ENCODE measurements at regions not wholly inside any gene's neighbourhood (a gene's known extent, or its start where the extent isn't known, plus 50 kb on each side); places are given as distances from the start of the nearest gene placed in this dataset.

DNA sequence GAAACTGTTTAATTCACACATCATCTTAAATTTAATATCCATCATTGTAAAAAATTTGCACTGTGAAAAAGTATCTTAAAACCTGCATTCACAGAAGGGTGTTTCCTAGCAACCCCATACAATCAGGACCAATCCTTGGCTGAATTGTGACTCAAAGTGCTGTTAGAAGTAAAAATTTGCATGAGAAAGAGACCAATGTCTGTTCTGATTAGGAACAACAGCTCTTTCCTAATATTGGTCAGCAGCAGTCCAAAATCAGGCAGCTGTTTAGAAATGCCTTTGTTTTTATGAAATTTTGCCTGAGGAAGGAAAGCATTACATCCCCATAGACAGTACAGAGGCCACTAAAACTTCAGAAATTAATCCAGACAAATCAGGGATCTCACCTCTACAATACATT lies 987.0 kb downstream of the HACE1 start:
- no peak for DNase-seq (ENCODE audit: low spot score in 2 of 2, unreplicated experiment in 2 of 2)
- H3K27me3 Mint-ChIP-seq (ENCODE audit: low read depth) = no peaks in the 10 kb centered on the region
- H3K27ac Mint-ChIP-seq = no peak overlapping the region
- peaks cover 4% of the 10 kb centered on the region for H3K9me3 Mint-ChIP-seq
- no peaks in the 10 kb centered on the region for H3K36me3 Mint-ChIP-seq
- peaks cover 8% of the 10 kb centered on the region for H3K4me1 Mint-ChIP-seq
- no peak for TF ChIP-seq CTCF (IDR thresholded peaks at IDR 0.05; ENCODE audit: unreplicated experiment)
- no peak overlapping the region for H3K4me3 Mint-ChIP-seq

DNA sequence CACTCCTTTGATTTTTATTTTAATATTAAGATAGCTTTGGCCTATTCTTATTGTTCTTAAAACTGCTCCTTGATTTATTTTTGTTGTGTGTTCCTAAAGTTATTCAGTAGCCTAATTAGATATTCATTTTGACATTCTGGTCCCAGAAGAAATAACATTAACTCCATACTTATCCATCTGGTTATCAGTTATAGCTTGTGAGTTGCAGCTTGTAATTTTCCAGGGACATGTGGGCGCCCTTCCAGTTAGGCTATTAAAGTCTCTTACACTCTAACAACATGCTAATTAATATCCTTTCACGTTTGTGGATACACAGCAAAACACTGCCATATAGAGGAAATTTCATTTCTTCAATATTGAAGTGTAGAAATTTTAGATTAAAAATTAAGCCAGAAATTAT lies 987.5 kb downstream of the HACE1 start:
- H3K27me3 Mint-ChIP-seq (ENCODE audit: low read depth) = no peaks in the 10 kb centered on the region
- no peak overlapping the region for H3K4me3 Mint-ChIP-seq
- DNase-seq (ENCODE audit: low spot score in 2 of 2, unreplicated experiment in 2 of 2) = no peak
- no peak overlapping the region for H3K27ac Mint-ChIP-seq
- H3K36me3 Mint-ChIP-seq = no peaks in the 10 kb centered on the region
- H3K4me1 Mint-ChIP-seq = peaks cover 8% of the 10 kb centered on the region
- TF ChIP-seq CTCF (IDR thresholded peaks at IDR 0.05; ENCODE audit: unreplicated experiment) = no peak
- H3K9me3 Mint-ChIP-seq = peaks cover 4% of the 10 kb centered on the region

- no peaks in the 10 kb centered on the region for H3K27me3 Mint-ChIP-seq (ENCODE audit: low read depth)
- no peak overlapping the region for H3K27ac Mint-ChIP-seq
- no peaks in the 10 kb centered on the region for H3K9me3 Mint-ChIP-seq
- no peaks in the 10 kb centered on the region for H3K36me3 Mint-ChIP-seq
- peaks cover 5% of the 10 kb centered on the region for H3K4me1 Mint-ChIP-seq
- no peak for TF ChIP-seq CTCF (IDR thresholded peaks at IDR 0.05; ENCODE audit: unreplicated experiment)
- no peak overlapping the region for H3K4me3 Mint-ChIP-seq
- no peak for DNase-seq (ENCODE audit: low spot score in 2 of 2, unreplicated experiment in 2 of 2)
Measured at GRCh38 chr6:103870970-103871369, 988.7 kb downstream of the HACE1 start.

DNA sequence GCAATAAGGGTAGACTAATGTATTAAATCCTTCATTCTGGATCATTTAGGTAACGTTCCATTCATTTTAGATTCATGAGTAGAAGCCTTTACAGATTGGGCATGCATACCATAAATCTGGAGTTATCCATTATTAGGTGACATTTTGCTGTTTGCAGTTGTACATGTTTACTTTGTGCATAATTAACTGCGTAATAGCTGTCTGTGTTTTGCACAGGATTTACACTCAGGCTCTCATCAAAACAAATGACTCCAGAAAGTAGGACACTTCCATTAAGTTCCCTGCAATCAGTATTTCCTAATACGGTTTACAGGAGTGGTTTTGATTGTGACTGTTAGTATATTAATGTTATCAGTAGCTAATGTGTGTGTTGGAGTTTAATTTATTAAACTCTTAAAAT lies 997.4 kb downstream of the HACE1 start:
- Mint-ChIP-seq H3K4me3 (no peak overlapping the region), H3K9me3 (no peaks in the 10 kb centered on the region), H3K4me1 (peaks cover 2% of the 10 kb centered on the region), H3K36me3 (no peaks in the 10 kb centered on the region), H3K27ac (no peak overlapping the region), H3K27me3 (ENCODE audit: low read depth) (no peaks in the 10 kb centered on the region)
- TF ChIP-seq CTCF (IDR thresholded peaks at IDR 0.05; ENCODE audit: unreplicated experiment) = no peak
- DNase-seq (ENCODE audit: low spot score in 2 of 2, unreplicated experiment in 2 of 2) = no peak

DNA sequence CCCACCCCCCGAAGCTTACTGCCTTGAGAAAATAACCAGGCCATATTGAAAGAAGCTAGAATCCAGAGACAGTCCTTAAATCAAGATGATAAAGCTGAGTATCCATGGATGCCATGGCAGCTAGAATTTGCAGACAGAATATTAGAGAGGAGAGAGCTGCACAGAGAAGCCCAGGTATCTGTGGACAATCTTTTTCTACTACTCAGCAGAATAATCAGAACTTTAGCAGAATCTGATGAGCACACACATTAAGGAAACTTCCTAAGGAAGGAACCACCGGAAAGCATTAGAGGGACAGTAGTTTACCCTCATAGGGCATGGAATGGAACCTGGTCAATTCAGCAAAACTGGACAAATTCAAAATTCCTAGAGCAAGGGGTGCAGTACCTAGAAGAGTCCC lies 1001.7 kb downstream of the HACE1 start:
- Mint-ChIP-seq H3K4me3 (no peak overlapping the region), H3K4me1 (peaks cover 2% of the 10 kb centered on the region), H3K9me3 (no peaks in the 10 kb centered on the region), H3K27ac (no peak overlapping the region), H3K36me3 (no peaks in the 10 kb centered on the region), H3K27me3 (ENCODE audit: low read depth) (no peaks in the 10 kb centered on the region)
- no peak for TF ChIP-seq CTCF (IDR thresholded peaks at IDR 0.05; ENCODE audit: unreplicated experiment)
- no peak for DNase-seq (ENCODE audit: low spot score in 2 of 2, unreplicated experiment in 2 of 2)

DNA sequence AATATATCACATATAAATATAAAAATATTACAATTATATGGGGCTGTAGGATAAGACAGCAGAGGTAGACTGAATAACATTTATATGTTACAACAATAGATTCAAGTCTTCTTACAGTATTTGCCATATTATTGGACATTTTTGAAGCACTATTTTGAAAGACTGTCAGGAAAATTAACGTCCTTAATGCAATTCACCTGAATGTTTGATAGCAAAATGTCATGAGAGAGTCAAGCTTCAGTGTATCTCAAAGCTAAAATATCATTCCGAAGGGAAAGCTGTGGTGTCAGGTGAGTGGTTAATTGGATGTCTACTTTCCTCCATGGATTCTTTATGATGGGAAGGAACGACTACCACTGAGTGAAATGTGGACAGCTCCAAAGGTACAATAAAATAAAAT lies 1004.0 kb downstream of the HACE1 start:
- Mint-ChIP-seq H3K4me1 (peaks cover 5% of the 10 kb centered on the region), H3K27ac (no peak overlapping the region), H3K9me3 (no peaks in the 10 kb centered on the region), H3K27me3 (ENCODE audit: low read depth) (no peaks in the 10 kb centered on the region), H3K36me3 (no peaks in the 10 kb centered on the region), H3K4me3 (no peak overlapping the region)
- no peak for TF ChIP-seq CTCF (IDR thresholded peaks at IDR 0.05; ENCODE audit: unreplicated experiment)
- no peak for DNase-seq (ENCODE audit: low spot score in 2 of 2, unreplicated experiment in 2 of 2)
